ENCODE measurements at regions not wholly inside any gene's neighbourhood (a gene's known extent, or its start where the extent isn't known, plus 50 kb on each side); places are given as distances from the start of the nearest gene placed in this dataset.
"Not testable (repeated sequence)": the region's sequence is repeated elsewhere in the genome, so short reads cannot be mapped to it uniquely, and the experiment has no call there.

DNA sequence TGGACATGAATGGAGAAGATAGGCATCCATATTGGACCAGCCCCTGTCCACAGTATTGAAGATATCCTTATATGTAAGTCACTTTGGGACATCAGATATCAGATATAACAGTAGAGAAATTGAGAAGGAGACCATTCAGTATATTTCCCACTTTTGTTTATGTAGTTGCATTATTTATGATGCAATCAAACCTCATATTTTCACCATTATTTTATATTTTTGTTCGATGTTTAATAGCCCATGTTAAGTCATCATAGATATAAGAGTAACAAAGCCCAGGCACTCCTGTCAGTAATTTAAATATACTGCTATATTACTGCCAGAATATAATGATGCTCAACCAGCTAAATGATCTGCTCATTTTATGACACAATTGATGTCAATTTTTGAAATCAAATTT is 744.5 kb upstream of the EPHA7 start:
- H3K79me2 ChIP-seq (ENCODE audit: low read length): no peaks in the 10 kb centered on the region
- no peak overlapping the region for H3K9ac ChIP-seq (ENCODE audit: low read length)
- no peak overlapping the region for H3K4me3 ChIP-seq (ENCODE audit: low read length)
- TF ChIP-seq, protein P1, sequence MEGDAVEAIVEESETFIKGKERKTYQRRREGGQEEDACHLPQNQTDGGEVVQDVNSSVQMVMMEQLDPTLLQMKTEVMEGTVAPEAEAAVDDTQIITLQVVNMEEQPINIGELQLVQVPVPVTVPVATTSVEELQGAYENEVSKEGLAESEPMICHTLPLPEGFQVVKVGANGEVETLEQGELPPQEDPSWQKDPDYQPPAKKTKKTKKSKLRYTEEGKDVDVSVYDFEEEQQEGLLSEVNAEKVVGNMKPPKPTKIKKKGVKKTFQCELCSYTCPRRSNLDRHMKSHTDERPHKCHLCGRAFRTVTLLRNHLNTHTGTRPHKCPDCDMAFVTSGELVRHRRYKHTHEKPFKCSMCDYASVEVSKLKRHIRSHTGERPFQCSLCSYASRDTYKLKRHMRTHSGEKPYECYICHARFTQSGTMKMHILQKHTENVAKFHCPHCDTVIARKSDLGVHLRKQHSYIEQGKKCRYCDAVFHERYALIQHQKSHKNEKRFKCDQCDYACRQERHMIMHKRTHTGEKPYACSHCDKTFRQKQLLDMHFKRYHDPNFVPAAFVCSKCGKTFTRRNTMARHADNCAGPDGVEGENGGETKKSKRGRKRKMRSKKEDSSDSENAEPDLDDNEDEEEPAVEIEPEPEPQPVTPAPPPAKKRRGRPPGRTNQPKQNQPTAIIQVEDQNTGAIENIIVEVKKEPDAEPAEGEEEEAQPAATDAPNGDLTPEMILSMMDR (IDR thresholded peaks at IDR 0.05; ENCODE audit: low read depth, low read length): no peak
- no peak for TF ChIP-seq EZH2phosphoT487 (IDR thresholded peaks at IDR 0.05; ENCODE audit: low read depth)
- H4K20me1 ChIP-seq (ENCODE audit: insufficient read depth, low read length): no peaks in the 10 kb centered on the region
- no peak overlapping the region for H3K4me2 ChIP-seq (ENCODE audit: low read length)
- H3K36me3 ChIP-seq (replicated peaks; ENCODE audit: low read depth, low read length): no peaks in the 10 kb centered on the region
- H3K27ac ChIP-seq (ENCODE audit: low read length): no peak overlapping the region
- no peaks in the 10 kb centered on the region for H3K27me3 ChIP-seq (ENCODE audit: low read depth, low read length)
- H2AFZ ChIP-seq (ENCODE audit: low read depth, low read length): no peak overlapping the region
- no peaks in the 10 kb centered on the region for H3K4me1 ChIP-seq (ENCODE audit: low read length)
- no peaks in the 10 kb centered on the region for H3K9me3 ChIP-seq (ENCODE audit: insufficient read depth, low read length)

DNA sequence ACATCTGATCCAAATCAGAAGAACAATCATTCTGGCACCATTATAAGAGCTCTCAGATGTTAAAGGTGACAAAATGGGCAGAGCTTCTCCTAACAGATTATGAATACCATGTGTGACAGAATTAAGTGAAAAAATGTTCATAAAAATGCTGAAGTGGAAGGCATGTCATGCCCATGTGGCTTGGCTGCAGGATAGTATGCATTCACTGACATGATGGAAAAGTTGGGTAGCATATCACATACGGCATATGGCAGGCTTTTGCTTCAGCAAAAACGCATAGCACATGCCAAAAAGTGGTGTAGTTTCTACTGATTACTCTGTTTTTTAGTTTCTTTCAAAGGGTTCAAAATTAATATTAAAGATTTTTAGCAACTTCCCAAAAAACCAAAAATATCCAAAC is 731.5 kb upstream of the EPHA7 start:
- Histone ChIP-seq H3K4me2 (ENCODE audit: low read length) (no peak overlapping the region), H2AFZ (ENCODE audit: low read depth, low read length) (no peak overlapping the region), H3K27ac (ENCODE audit: low read length) (no peak overlapping the region), H3K9me3 (ENCODE audit: insufficient read depth, low read length) (no peaks in the 10 kb centered on the region), H3K4me1 (ENCODE audit: low read length) (no peaks in the 10 kb centered on the region), H3K27me3 (ENCODE audit: low read depth, low read length) (no peaks in the 10 kb centered on the region), H3K4me3 (ENCODE audit: low read length) (no peak overlapping the region), H4K20me1 (ENCODE audit: insufficient read depth, low read length) (no peaks in the 10 kb centered on the region), H3K79me2 (ENCODE audit: low read length) (no peaks in the 10 kb centered on the region), H3K36me3 (replicated peaks; ENCODE audit: low read depth, low read length) (no peaks in the 10 kb centered on the region), H3K9ac (ENCODE audit: low read length) (no peak overlapping the region)
- TF ChIP-seq EZH2phosphoT487 (IDR thresholded peaks at IDR 0.05; ENCODE audit: low read depth): no peak
- TF ChIP-seq, protein P1 (IDR thresholded peaks at IDR 0.05; ENCODE audit: low read depth, low read length): no peak

DNA sequence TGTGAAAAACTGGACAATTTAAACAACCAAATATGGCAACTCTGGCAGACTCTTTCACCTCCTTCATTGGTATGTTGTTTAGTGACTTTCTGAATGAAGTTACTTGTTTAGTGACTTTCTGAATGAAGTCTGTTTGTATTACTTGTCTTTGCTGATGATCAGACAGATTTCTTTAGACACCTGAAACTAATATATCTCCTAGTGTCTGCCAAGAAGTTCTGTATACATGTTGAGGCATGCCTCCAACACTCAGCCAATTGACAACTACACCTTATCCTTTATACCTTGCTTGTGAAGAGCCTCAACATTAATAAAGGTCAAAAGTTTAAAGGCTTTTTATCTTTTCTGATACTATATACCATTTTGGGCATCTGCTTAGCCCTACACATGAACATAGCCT is 725.4 kb upstream of the EPHA7 start:
- H2AFZ ChIP-seq (ENCODE audit: low read depth, low read length): no peak overlapping the region

DNA sequence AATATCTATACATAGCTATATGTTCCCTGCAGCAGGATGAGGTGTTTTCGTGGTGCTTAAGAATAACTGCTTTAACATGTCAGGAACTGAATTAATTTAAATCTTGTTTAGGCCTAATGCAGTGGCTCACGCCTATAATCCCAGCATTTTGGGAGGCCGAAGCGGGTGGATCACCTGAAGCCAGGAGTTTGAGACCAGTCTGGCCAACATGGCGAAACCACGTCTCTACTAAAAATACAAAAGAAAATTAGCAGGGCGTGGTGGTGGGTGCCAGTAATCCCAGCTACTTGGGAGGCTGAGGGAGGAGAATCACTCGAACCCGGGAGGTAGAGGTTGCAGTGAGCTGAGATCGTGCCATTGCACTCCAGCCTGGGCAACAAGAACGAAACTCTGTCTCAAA is 717.8 kb upstream of the EPHA7 start:
- not testable (repeated sequence) for H4K20me1 ChIP-seq (ENCODE audit: insufficient read depth, low read length); H3K27me3 ChIP-seq (ENCODE audit: low read depth, low read length); H2AFZ ChIP-seq (ENCODE audit: low read depth, low read length); H3K4me2 ChIP-seq (ENCODE audit: low read length); H3K27ac ChIP-seq (ENCODE audit: low read length); H3K9ac ChIP-seq (ENCODE audit: low read length); H3K4me3 ChIP-seq (ENCODE audit: low read length); H3K4me1 ChIP-seq (ENCODE audit: low read length); H3K36me3 ChIP-seq (replicated peaks; ENCODE audit: low read depth, low read length); H3K9me3 ChIP-seq (ENCODE audit: insufficient read depth, low read length); H3K79me2 ChIP-seq (ENCODE audit: low read length)

More for the DNA sequence above, 725.4 kb upstream of the EPHA7 start:
- H3K36me3 ChIP-seq (replicated peaks; ENCODE audit: low read depth, low read length): no peaks in the 10 kb centered on the region
- H4K20me1 ChIP-seq (ENCODE audit: insufficient read depth, low read length): no peaks in the 10 kb centered on the region
- H3K9ac ChIP-seq (ENCODE audit: low read length): no peak overlapping the region
- H3K79me2 ChIP-seq (ENCODE audit: low read length): no peaks in the 10 kb centered on the region
- H3K27ac ChIP-seq (ENCODE audit: low read length): no peak overlapping the region
- no peaks in the 10 kb centered on the region for H3K4me1 ChIP-seq (ENCODE audit: low read length)
- no peaks in the 10 kb centered on the region for H3K9me3 ChIP-seq (ENCODE audit: insufficient read depth, low read length)
- no peak overlapping the region for H3K4me2 ChIP-seq (ENCODE audit: low read length)
- TF ChIP-seq EZH2phosphoT487 (IDR thresholded peaks at IDR 0.05; ENCODE audit: low read depth): no peak
- TF ChIP-seq, protein P1 (IDR thresholded peaks at IDR 0.05; ENCODE audit: low read depth, low read length): no peak
- H3K4me3 ChIP-seq (ENCODE audit: low read length): no peak overlapping the region
- no peaks in the 10 kb centered on the region for H3K27me3 ChIP-seq (ENCODE audit: low read depth, low read length)

DNA sequence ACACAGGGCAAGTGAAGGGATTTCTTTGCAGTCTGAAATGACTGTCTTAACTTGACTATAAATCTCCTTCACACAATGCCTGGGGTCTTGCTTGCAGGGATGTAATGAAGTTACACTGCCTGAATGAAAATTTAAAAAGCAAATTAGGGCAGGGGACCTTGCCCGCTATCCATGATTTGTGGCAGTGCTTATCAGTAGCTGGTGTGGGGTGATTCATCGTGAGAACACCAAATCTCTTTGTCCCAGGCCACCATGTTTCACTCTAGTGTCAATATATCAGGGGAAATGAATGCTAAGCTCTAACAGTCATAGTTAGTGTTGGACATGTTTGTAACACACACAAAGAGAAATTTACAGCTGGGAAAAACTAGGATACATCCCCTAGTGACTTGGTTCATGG is 713.7 kb upstream of the EPHA7 start:
- H3K4me2 ChIP-seq (ENCODE audit: low read length): no peak overlapping the region
- H3K27me3 ChIP-seq (ENCODE audit: low read depth, low read length): no peaks in the 10 kb centered on the region
- no peaks in the 10 kb centered on the region for H4K20me1 ChIP-seq (ENCODE audit: insufficient read depth, low read length)
- H3K9ac ChIP-seq (ENCODE audit: low read length): no peak overlapping the region
- no peaks in the 10 kb centered on the region for H3K79me2 ChIP-seq (ENCODE audit: low read length)
- H3K4me3 ChIP-seq (ENCODE audit: low read length): no peak overlapping the region
- TF ChIP-seq, protein P1 (IDR thresholded peaks at IDR 0.05; ENCODE audit: low read depth, low read length): no peak
- TF ChIP-seq EZH2phosphoT487 (IDR thresholded peaks at IDR 0.05; ENCODE audit: low read depth): no peak
- H3K9me3 ChIP-seq (ENCODE audit: insufficient read depth, low read length): no peaks in the 10 kb centered on the region
- peaks cover 14% of the 10 kb centered on the region for H3K4me1 ChIP-seq (ENCODE audit: low read length)
- no peak overlapping the region for H2AFZ ChIP-seq (ENCODE audit: low read depth, low read length)
- H3K36me3 ChIP-seq (replicated peaks; ENCODE audit: low read depth, low read length): no peaks in the 10 kb centered on the region
- no peak overlapping the region for H3K27ac ChIP-seq (ENCODE audit: low read length)

Measured in OCI-LY3 (cell line).